CD4-positive, alpha-beta T cell treated with Interleukin-1 beta for 1 hour (primary cell): ENCODE measurements at regions not wholly inside any gene's neighbourhood (a gene's known extent, or its start where the extent isn't known, plus 50 kb on each side); places are given as distances from the start of the nearest gene placed in this dataset.

ENCODE experiments used
- DNase-seq, 2 donors: peaks; one replicate each; pipeline ENCODE4 v3.0.0-alpha.2; 2020 to 2022

DNA sequence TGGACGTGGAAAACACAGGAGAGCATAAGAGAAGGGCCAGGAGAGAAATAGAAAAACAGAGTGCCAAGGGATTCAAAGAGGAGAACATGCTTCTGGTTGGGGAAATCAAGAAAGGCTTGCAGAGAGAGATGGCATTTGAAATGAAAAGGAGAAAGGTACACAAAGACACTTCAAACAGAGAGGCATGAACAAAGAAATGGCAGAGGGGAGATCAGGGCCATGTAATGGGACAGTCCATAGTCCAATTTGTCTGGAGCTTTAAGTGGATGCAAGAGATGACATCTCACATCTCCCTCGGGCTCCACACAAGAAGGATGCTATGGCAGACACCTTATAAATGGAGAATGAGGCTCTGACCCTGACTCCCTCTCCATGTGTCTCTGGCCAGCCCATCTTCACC is 331.1 kb downstream of the MLLT3 start:
- DNase-seq = no peak

DNA sequence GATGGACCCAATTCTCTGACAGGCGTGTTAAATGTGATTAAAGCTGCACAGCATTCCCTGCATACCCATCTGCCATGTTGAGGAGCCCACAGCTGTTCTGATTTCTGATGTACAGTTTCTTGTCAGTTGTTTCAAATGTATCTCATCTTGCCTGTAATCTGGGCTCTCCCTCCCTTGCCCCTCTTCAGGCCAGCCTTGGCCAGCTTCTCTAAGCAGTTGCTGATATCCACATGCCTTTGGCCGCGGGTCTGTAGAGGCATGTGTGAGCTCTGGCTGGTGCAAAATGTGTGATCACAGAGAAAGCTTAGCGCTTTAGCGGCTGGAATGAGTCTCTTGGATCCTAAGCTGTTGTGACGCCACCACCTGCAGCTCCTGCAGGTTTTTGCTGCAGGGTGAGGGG is 332.0 kb downstream of the MLLT3 start:
- no peak for DNase-seq

DNA sequence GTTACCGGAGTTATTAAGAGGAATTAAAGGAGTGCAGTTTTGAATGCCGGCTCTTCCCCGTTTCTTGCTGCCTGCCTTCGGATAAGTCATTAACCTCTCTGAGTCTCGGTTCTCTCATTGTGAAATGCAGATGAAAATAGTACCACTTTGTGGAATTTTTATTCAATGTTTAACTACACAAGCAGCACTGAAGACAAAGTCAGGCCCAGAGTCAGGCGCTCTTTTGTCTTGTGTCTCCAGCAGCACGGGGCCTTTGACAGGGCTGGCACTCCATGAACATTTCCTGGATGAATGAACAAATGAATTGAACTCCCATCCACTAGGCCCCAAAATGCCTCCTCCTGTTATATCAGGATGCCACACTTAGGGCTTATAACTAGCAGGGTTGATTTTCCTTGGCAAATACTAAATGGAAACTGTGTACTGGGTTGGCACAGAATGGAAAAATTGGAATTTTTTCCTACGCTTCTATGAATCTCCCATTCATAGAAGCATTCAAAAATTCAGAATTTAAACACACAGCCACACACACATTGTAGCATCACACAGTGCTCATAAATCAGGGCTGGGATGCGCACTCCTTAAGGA is 332.8 kb downstream of the MLLT3 start:
- DNase-seq = no peak

DNA sequence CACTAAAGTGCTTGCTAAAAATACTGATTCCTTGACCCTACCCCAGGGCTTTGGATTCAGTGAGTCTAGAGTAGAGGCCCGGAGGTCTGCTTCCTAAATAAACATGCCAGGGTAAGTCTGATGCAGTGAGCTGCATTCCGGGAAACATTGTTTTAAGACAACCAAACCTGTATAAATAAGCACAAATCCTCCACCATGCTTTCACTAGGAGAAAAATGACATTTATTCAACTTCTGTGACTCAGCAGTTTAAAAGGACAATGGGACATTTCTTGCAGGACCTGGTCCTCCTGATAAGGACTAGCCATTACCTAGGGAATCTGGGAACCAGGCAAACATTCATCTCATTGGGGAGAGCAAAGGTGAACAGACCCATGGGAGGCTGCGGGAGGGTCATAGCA is 335.3 kb downstream of the MLLT3 start:
- DNase-seq = no peak

DNA sequence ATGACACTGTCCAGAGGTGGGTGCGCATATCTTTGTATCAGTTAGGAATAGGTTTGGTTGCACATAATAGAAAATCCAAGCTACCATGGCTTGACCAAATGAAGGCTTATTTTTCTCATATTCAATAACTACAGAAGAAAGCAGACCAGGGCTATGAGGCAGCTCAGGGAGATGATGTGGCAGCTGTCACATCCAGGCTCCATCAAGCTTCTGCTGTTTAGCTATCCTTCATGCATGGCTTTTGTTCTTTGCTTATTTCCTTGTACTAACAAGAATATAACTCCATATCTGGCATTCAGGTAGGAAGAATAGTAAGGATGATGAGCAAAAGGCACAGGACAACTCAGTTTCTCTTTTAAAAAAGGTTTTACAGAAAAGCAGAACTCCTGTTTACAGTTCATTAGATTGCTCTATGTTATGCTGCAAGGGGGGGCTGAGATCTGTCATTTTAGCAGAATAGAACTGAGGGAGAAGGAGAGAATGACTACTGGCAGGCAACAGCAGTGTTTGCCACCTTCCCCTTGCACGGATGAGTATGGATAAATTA is 336.1 kb downstream of the MLLT3 start:
- no peak for DNase-seq

DNA sequence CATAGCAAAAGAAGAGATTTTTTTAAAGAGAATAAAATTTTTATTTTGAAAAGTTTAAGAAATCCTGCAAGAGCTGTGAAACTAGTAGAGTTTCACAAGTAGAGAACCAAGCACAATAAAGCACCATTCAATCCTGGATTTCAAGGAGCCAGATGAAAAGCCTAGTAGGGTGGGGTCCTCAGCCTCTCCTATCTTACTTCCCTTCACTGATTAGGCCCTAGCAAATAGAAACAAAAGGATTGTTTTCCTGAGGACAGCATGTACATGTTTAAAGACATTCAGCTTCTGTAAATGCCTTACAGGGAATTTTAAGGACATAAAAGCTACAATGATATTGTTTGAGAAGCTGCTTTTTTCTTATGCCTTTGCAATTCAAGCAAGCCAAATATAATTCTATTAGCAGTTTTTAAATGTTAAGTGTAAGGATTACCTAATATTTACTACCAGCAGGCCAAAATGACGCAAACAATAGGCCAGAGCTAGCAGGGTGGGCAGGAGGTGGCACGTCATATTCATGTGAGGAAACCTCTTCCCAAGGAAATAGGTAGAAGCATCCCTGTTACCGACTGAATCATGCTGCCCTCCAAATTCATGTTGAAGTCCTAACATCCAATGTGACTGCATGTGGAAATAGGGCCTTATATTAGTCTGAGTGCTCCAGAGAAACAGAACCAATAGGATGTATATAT is 337.6 kb downstream of the MLLT3 start:
- no peak for DNase-seq

DNA sequence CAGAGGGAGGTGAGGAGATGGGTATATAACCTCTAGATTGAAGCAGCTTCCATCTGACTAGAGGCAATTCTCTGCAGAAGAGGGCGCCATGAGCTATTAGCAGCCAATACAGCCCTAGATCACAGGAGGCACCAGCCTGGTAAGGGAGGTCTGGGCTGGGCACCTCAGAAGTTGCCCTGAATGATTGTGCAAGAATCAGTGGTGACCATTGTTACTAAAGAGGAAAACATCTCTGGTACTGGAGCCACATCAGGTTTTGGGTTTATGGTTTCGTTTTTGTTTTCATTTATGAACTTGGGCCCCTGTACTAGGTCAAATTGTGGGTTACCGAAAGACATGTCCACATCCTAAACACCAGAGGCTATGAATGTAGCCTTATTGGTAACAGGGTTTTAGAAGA is 342.0 kb downstream of the MLLT3 start:
- DNase-seq = no peak

DNA sequence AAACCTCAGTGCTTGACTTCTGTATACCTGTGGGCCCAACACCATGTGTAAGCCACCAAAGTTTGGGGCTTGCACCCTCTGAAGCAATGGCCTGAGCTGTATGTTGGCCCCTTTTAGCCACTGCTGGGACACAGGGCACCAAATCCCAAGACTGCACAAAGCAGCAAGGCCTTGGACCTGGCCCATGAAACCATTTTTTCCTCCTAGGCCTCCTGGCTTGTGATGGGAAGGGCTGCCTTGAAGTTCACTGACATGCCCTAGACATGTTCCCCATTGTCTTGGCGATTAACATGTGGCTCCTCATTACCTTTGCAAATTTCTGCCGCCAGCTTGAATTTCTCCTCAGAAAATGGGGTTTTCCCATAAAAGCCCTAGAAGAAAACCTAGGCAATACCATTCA is 345.5 kb downstream of the MLLT3 start:
- DNase-seq = no peak

DNA sequence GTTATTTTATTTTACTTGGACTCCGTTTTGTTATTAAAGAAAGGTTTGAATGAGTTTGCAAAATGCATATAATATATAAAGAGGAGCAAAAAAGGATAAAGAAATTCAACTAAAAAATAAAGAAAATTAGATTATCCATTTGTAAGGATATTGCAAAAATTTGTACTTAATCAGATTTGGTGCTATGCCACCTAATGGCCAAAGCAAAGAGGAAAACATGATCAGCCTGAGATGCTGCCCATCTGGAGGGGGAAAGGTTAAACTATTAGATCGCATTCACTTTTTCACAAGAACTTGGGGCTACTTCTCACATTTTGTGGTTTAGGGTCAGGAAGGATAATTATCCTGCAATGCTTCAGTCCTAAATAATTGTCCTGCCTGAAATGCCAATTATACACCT is 350.6 kb downstream of the MLLT3 start:
- no peak for DNase-seq

DNA sequence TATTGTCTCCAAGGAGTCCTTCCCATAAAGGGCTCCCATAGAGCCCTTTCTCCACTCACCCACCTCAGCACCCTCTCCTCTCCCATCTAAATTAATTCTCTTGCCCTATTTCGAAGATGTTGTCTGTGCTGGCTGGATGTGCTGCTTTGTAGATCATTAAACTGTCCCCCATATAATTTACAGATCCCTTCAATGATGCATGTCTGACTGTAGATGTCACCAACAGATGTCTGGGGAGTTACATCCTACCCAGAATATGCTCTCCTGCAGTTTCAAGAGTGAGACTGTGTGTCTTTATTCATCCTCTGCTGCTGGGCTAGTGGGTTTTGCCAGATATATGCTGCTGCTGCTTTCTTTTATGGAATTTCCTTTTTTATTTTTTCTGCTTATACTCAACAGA is 351.2 kb downstream of the MLLT3 start:
- DNase-seq = no peak

DNA sequence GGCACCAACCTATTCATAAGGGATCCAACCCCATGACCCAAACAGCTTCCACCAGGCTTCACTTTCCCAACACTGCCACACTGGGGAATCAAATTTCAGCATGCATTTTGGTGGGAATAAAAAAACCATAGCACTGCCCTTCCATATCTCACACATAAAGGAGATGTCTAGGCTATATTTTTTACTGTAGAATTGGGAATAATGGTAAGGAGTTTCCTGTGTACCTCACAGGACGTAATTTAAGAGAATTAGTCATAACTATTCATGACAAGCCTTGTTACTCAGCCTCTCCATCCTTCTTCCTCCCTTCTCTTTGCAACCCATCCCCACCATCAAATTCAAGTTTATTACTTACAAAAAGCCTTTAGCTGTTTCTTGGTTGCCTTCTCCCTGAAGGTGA is 352.1 kb downstream of the MLLT3 start:
- no peak for DNase-seq

DNA sequence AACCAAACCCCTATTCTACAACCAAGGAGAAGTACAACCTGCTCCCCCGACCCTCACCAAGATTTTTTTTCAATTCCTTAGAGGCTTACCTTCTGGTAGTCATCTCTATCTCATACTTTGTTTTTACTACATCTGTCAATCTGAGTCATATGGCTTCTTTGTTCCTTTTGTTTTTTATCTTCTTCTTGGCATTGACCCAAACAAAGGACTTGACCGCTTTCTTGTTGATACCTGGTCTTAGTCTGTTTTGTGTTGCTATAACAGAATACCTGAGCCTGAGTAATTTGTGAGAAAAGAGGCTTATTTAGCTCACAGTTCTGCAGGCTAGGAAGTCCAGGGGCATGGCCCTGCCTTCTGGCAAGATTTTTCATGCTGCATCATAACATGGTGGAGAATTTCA is 352.7 kb downstream of the MLLT3 start:
- DNase-seq = no peak

DNA sequence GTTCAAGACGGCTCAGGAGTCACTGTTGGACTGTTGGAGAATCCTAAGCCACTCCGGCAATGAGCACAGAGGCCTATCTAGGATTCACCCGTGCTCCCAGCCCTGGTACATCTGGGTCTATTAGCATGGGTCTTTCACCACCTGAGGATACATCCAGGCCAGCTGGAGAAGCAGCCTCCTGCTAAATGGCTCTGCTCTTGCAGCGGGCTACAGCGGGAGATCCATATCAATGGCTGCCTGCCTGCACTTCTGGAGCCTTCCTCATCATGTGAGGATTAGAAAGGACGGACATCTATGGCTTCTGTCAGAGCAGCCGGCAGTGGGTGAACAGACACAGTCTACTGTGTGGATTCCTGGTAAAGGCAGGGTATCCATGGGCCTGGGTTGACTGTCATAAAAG is 357.4 kb downstream of the MLLT3 start:
- no peak for DNase-seq

DNA sequence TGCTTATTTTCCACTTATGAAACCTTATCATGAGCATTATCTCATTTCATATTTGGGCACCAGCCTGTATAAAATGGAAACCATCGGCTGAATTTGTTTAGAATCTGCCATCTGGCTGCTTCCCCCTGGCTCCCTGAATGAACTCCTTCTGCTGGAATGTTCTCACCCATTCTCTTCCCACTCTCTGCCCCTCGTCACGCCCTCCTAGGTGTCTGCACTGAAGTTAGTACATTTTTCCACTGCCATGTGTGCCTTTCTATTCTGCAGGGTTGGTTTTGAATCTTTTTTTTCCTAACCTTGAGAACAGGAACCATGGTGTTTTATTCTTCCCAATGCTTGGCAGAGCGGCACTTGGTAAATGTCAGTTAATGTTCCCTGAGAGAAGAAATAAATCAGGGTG is 359.7 kb downstream of the MLLT3 start:
- DNase-seq = no peak

DNA sequence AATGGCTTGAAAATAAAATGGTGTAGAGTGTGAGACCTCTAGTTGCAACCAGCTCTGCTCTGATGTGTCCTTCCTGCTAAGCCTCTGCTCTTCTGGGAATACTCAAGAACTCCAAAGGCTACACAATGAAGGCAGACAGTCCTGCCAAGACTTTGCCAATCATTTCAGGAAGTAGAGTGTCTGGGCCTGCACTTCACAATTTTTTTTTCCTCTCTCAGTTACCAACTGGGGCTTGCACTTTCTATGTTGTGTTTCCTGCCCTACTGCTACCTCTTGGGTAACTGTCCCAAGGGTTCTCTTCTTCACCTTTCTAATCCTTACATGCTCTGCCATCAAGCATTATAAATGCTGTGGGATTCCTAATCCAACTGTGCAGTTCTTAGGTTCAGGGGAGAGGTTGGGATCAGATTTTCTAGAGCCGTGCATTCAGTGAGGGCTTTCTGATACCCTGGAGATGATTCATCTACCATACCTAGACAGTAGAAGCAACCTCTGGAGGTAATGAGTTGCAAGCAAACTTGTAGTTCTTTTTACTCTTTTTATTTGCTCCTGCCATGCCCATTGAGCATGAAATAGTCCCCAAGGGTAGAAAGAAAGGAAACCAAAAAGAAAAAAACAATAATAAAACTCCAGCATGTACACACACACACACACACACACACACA is 365.9 kb downstream of the MLLT3 start:
- DNase-seq = no peak

DNA sequence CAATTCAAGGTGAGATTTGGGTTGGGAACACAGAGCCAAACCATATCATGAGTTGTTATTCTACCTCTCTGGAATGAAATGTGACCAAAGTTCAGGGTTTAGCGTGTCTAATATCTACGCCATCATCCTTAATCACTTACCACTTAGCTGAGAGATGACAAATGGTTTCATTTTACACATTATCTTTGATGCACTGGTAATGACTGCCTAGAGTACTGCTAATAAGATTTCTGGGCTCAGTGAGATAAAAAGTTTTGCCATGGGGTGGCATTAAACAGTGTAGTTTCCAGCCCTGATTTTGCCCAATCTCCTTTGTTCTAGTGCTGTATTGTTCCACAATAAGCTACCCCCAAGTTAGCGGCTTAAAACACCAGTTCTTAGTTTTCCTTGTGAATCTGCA is 367.2 kb downstream of the MLLT3 start:
- DNase-seq = no peak

DNA sequence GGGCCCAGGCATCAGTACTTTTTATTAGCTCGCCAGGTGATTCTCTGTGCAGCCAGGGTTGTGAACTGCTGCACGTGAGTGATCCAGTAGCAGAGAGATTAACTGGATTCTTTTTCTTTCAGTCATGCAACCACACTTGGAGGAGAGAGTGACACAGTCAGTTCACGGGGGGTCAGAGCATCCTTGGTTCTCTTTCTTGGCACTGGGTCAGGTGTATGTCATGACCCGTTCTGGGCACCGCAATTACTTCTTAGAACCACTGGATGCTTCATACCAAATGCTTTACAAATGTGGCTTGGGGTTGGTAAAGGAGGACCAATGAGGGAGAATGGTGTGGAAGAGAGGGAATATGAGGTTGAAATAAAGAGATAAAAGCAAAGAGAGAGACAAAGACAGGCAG is 368.7 kb downstream of the MLLT3 start:
- DNase-seq = no peak

DNA sequence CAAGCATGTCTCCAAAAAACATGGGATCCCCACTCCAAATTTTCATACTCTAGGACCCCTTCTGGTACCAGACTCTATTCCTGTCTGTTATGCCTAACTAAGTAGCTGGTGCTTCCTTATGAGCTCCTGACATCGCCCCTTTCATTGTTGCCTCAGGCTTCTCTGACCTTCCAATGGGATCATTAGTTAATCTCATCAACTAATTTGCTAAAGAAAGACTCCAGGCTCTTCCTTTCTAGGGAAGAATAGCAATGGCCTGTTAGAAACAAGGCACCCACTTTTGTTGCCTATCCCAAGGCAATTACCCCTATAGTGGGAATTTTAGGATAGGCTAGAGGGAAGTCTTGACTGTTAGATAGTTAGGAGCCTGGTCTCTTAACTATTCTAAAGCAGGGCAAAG is 369.5 kb downstream of the MLLT3 start:
- no peak for DNase-seq

DNA sequence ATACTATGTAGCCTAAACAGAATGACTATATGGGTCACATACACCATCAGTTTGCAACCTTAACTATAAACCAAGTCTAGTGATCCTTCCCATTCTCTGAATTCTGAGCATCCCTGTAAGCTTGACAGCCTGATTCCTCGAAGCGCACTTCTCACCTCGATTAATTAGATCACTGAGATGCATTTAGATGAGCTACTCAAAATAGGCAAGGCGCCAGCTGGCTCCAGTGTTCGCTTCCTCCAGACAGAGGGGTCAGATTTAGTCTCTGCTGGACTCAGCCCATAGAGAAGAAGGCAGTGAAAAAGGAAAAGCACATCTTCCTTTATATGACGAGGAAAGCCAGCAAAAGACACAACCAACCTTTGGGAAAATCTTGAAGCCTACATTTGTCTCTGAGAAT is 371.5 kb downstream of the MLLT3 start:
- no peak for DNase-seq

DNA sequence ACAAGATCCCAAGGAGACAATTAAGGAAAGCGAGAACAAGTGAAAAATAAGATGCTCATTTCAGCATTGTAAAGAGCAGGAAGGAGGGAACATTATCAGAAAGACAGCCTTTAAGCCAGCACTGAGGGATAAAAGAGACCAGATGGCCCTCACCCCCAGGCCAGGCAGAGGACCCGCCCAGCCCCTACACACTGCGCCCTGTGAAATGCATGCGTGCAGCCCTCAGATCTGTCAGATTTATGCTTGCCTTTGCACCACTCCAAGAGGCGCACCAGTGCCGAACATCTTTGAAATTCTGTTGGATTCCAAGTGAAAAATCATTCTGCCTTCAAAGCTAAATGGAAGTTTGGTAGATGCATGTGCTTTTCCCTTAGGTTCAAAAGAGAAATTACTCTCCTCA is 378.0 kb downstream of the MLLT3 start:
- DNase-seq = no peak

DNA sequence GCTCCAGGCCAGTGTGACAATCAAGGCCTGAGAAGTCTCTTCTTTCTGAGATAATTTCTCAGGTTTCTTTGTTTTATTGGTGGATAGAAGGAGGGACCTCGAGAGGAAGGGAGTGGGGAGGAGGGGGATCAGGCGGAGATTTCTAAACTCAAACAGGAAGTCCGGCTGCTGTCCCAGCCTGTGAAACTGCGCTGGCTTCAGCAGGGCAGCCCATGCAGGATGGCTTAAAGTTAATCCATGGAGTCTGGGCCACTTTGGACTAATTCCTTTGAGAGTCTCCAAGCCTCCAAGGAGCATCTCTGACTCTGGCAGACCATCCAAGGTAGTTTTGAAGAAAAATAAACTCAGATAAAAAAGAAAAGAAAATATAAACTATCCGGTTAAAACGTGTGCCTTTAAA is 378.5 kb downstream of the MLLT3 start:
- DNase-seq = no peak

DNA sequence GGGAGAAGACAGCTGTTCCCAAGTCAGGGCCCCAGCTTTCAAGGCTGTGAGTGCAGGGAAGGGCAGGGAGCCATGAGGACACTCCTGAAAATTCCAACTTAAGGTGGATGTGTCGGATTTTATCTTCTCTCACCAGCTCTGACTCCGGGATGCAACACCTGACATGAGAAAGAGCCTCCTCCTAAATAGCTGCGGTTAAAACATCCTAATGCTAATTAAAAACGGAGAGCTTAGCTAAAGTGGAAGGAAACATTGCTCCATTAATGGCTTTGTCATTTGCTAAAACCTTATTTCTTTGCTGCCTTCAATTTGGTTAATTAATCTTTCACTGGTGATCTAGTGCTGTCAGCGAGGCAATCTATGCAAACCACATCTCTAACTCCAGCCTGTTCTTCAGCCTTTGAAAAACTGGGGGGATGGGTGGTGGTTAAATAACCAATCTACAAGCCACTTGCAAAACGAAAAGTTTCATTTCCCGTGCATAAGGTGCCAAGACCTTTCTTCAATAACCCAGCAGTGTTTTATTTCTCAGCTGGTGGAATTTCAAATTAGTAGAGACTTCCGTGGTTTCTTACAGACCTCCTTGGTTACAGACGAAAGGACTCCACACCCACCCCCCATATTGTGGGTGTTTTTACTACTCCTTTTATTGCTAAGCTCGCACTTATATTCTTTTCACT is 379.6 kb downstream of the MLLT3 start:
- DNase-seq = peak; percentile 23 to 43

DNA sequence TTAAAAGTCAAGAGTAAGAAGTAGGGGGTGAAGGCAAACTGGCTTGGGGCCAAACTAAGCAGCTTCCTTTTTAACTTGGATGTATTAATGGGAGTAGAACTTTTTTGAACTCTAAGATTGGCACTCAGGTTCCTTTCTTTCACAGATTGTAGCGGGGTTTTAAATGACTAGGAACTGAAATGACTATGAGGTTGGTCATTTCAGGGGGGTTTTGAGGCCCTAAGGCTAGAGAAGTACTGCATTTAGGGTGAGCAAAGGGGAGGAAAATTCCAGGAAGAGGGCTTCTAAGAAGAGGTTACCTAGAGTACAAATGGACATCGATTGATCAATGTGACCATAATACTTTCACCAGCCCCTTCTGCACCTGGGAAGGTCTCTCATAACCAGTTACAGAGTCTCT is 381.8 kb downstream of the MLLT3 start:
- DNase-seq = no peak

DNA sequence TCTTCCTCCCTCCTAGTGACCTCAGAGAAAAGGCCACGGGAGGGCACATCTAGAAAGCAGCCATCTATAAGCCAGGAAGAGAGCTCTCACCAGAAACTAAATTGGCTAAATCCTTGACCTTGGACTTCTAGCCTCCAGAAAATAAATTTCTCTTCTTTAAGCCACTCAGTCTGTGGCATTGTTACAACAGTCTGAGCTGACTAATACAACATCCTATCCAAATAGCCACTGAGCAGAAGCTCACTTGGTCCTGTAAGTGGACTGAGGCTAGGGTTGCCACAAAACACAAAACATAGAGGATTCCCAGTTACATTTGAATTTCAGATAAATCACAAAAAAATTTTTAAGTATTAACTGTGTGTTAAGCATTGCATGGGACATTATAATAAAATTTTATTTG is 383.4 kb downstream of the MLLT3 start:
- no peak for DNase-seq
